RWPE1 (cell line): ENCODE measurements at regions not wholly inside any gene's neighbourhood (a gene's known extent, or its start where the extent isn't known, plus 50 kb on each side); places are given as distances from the start of the nearest gene placed in this dataset.

Experiments used
- CTCF ChIA-PET: fragments of 350-600 bp; sonication (Branson Sonifier 250); formaldehyde crosslinking; extraction: SDS; loops from one replicate; lab custom pipeline; 2021; lab: Yijun Ruan, JAX
- POLR2A ChIA-PET: fragments of 400-600 bp; formaldehyde crosslinking; extraction: SDS; loops from one replicate; lab custom pipeline; 2020; ENCODE audit warnings: antibody characterized with exemption; ENCODE audit not compliant: low non-redundant PET; lab: Yijun Ruan, JAX
- DNase-seq: peaks from one replicate; pipeline ENCODE4 v3.0.0; 2012; ENCODE audit warnings: low spot score
- H3K27ac ChIP-seq: fragments of 450-650 bp; 2 replicates; pipeline ENCODE4 v1.5.1; 2017
- TF ChIP-seq, protein P1 (sequence below): fragments of 450-650 bp; conservative IDR thresholded peaks from 2 replicates; pipeline ENCODE4 v1.5.1; 2017; ENCODE audit warnings: low read depth, mild to moderate bottlenecking

GRCh38 chr5:117242028-117242427 is 667.4 kb upstream of the SEMA6A start:
- ChIA-PET CTCF (no interaction called here), POLR2A (no interaction called here)
- DNase-seq = no peak
- H3K27ac ChIP-seq = no peak overlapping the region
- TF ChIP-seq, protein P1, sequence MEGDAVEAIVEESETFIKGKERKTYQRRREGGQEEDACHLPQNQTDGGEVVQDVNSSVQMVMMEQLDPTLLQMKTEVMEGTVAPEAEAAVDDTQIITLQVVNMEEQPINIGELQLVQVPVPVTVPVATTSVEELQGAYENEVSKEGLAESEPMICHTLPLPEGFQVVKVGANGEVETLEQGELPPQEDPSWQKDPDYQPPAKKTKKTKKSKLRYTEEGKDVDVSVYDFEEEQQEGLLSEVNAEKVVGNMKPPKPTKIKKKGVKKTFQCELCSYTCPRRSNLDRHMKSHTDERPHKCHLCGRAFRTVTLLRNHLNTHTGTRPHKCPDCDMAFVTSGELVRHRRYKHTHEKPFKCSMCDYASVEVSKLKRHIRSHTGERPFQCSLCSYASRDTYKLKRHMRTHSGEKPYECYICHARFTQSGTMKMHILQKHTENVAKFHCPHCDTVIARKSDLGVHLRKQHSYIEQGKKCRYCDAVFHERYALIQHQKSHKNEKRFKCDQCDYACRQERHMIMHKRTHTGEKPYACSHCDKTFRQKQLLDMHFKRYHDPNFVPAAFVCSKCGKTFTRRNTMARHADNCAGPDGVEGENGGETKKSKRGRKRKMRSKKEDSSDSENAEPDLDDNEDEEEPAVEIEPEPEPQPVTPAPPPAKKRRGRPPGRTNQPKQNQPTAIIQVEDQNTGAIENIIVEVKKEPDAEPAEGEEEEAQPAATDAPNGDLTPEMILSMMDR = no peak

DNA sequence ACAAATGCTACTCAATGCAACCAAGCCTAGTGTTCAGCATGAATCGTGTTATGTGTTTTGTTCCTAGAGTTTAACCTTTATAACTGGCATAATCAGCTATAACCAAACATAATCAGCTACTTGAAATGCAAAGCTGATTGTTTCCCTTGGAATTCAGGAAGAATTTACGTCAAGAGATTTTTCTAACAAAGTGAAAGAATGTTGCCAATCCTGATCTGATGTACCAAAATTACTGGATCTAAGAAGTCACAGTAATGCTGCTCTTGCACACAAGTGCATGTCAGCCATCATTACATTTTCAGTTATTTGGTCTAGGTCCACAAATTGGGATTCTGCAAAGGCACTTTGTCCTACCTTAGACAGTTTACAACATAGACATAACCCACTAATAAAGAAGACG is 662.3 kb upstream of the SEMA6A start:
- DNase-seq = no peak
- no peak overlapping the region for H3K27ac ChIP-seq
- CTCF ChIA-PET = no interaction called here
- TF ChIP-seq, protein P1 = no peak
- POLR2A ChIA-PET = no interaction called here

GRCh38 chr5:117235786-117236185 is 661.2 kb upstream of the SEMA6A start:
- TF ChIP-seq, protein P1 = no peak
- ChIA-PET CTCF (interaction anchor here (0.6 to 1.0 kb wide), 2 partner anchors 35 to 1269 kb away, joined by 3 to 6 read pairs; no protein-coding TSS in a partner anchor), POLR2A (no interaction called here)
- no peak overlapping the region for H3K27ac ChIP-seq
- DNase-seq = no peak

DNA sequence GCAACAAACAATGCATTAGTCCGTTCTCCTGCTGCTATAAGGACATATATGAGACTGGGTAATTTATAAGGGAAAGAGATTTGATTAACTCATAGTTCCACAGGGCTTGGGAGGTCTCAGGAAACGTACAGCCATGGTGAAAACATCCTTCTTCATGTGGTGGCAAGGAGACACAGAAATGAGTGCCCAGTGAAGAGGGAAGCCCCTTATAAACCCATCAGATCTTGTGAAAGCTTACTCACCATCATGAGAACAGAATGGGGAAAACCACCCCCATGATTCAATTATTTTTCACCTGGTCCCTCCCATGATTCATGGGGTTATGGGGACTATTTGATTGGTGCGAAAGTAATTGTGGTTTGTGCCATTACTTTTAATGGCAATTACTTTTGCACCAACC is 655.8 kb upstream of the SEMA6A start:
- CTCF ChIA-PET = no interaction called here
- TF ChIP-seq, protein P1 = no peak
- no peak overlapping the region for H3K27ac ChIP-seq
- no peak for DNase-seq
- POLR2A ChIA-PET = no interaction called here

DNA sequence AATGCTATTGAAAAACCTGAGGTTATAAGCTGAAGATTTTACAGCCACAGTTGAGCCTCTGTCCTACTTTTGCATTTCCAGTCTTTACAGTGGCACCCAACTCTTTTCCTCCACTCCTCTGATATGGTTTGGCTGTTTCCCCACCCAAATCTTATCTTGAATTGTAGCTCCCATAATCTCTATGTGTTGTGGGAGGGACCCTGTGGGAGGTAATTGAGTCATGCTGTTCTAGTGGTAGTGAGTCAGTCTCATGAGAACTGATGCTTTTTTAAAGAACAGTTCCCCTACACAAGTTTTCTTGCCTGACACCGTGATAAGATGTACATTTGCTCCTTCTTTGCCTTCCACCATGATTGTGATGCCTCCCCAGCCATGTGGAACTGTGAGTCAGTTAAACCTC is 646.1 kb upstream of the SEMA6A start:
- POLR2A ChIA-PET = no interaction called here
- no peak overlapping the region for H3K27ac ChIP-seq
- no peak for DNase-seq
- TF ChIP-seq, protein P1 = no peak
- CTCF ChIA-PET = no interaction called here

- DNase-seq = no peak
- CTCF ChIA-PET = no interaction called here
- POLR2A ChIA-PET = no interaction called here
- no peak overlapping the region for H3K27ac ChIP-seq
- TF ChIP-seq, protein P1 = no peak
Measured at GRCh38 chr5:117218789-117219188, 644.2 kb upstream of the SEMA6A start.

GRCh38 chr5:117212866-117213265 is 638.2 kb upstream of the SEMA6A start:
- ChIA-PET CTCF (no interaction called here), POLR2A (no interaction called here)
- H3K27ac ChIP-seq = no peak overlapping the region
- DNase-seq = no peak
- TF ChIP-seq, protein P1 = no peak
